ENCODE measurements at regions not wholly inside any gene's neighbourhood (a gene's known extent, or its start where the extent isn't known, plus 50 kb on each side); places are given as distances from the start of the nearest gene placed in this dataset.

GRCh38 chr7:42378149-42378548 is 141.1 kb upstream of the GLI3 start:
- no peak for TF ChIP-seq CTCF (conservative IDR thresholded peaks at IDR 0.05; ENCODE audit: low read depth)
- CTCF ChIA-PET: no interaction called here
- no peak overlapping the region for H3K27ac ChIP-seq
- POLR2A ChIA-PET (ENCODE audit: low non-redundant PET): no interaction called here
- no peak for DNase-seq (ENCODE audit: low spot score)

GRCh38 chr7:42373285-42373684 is 136.3 kb upstream of the GLI3 start:
- CTCF ChIA-PET: no interaction called here
- DNase-seq (ENCODE audit: low spot score): no peak
- TF ChIP-seq CTCF (conservative IDR thresholded peaks at IDR 0.05; ENCODE audit: low read depth): no peak
- POLR2A ChIA-PET (ENCODE audit: low non-redundant PET): no interaction called here
- no peak overlapping the region for H3K27ac ChIP-seq

DNA sequence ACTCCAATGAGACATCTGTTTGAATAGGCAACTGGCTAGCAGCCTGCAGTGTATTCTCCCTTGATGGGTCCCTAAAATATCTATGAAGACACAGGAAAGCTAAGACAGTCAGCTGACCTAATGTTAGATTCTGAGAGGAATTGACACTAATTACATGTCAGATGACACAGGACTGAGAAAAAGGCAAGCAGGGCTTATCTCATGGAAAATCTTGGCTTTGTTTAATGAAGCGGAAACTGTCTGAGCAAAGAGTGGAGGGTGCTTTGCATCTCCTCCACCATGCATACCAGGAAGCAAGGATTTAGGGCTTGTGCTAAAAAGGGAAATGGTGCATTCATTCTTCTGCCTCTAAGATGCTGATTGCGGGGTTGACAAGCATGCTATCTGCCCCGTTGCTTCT is 135.5 kb upstream of the GLI3 start:
- H3K27ac ChIP-seq: no peak overlapping the region
- POLR2A ChIA-PET (ENCODE audit: low non-redundant PET): no interaction called here
- DNase-seq (ENCODE audit: low spot score): no peak
- TF ChIP-seq CTCF (conservative IDR thresholded peaks at IDR 0.05; ENCODE audit: low read depth): no peak
- CTCF ChIA-PET: no interaction called here

DNA sequence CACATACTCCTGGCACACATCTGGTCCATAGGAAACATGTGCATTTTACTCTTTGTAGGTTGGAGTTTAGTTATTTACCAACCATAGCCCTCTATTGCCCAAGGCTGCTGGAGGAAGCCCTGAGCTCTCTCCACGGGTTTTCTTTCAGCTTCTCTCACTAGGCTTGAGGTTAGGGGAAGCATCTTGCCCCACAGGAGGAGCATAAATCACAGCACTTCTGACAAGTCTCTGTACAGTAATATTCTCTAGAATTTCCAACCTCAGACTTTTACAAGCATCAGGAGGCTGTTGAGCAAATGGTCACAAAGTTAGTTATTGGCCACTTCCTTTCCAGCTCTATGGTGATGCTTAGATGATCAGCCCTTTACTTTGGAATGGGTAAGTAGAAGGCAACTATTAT is 122.9 kb upstream of the GLI3 start:
- TF ChIP-seq CTCF (conservative IDR thresholded peaks at IDR 0.05; ENCODE audit: low read depth): no peak
- CTCF ChIA-PET: no interaction called here
- POLR2A ChIA-PET (ENCODE audit: low non-redundant PET): no interaction called here
- DNase-seq (ENCODE audit: low spot score): no peak
- H3K27ac ChIP-seq: no peak overlapping the region

DNA sequence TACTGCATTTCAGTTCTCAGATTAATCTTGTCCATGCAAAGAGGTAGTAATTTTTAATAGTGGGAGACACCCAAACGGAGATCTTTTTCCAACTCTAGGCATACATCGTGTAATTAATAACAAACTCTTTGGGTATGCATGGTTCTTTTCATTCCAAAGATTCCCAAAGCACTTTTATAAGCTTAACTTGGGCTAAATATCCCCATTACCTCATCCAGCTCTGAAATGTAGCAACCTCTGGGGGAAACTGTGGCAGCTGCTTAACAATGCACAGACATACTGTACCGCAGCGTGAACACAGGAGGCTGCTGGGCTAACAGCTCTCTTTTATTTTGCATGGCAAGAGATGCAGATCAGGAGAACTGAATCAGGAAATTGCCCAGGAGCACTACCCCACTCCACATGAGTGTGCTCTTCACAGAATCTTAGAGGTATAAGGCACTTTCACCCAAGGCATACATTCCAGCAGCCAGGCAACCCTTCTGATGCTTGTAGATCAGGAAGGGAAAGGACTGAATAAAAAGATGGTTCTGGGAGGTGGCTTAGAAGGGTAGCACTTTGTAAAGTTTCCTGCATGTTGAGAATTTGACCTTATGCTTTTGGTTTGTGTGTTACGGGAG is 114.4 kb upstream of the GLI3 start:
- POLR2A ChIA-PET (ENCODE audit: low non-redundant PET): no interaction called here
- no peak for DNase-seq (ENCODE audit: low spot score)
- no peak overlapping the region for H3K27ac ChIP-seq
- TF ChIP-seq CTCF (conservative IDR thresholded peaks at IDR 0.05; ENCODE audit: low read depth): no peak
- CTCF ChIA-PET: interaction anchor here (0.5 to 1.3 kb wide), 2 partner anchors 13 to 1362 kb away, joined by 3 to 5 read pairs; no protein-coding TSS in a partner anchor

- no peak for DNase-seq (ENCODE audit: low spot score)
- CTCF ChIA-PET: interaction anchor here (1.3 kb wide), 1 partner anchor 13 kb away, joined by 3 read pairs; no protein-coding TSS in a partner anchor
- no peak for TF ChIP-seq CTCF (conservative IDR thresholded peaks at IDR 0.05; ENCODE audit: low read depth)
- no peak overlapping the region for H3K27ac ChIP-seq
- POLR2A ChIA-PET (ENCODE audit: low non-redundant PET): no interaction called here
Observed at GRCh38 chr7:42350801-42351200, 113.8 kb upstream of the GLI3 start.

Data from RWPE1 (cell line).